ENCODE measurements at regions not wholly inside any gene's neighbourhood (a gene's known extent, or its start where the extent isn't known, plus 50 kb on each side); places are given as distances from the start of the nearest gene placed in this dataset.
"Not testable (repeated sequence)": the region's sequence is repeated elsewhere in the genome, so short reads cannot be mapped to it uniquely, and the experiment has no call there.

DNA sequence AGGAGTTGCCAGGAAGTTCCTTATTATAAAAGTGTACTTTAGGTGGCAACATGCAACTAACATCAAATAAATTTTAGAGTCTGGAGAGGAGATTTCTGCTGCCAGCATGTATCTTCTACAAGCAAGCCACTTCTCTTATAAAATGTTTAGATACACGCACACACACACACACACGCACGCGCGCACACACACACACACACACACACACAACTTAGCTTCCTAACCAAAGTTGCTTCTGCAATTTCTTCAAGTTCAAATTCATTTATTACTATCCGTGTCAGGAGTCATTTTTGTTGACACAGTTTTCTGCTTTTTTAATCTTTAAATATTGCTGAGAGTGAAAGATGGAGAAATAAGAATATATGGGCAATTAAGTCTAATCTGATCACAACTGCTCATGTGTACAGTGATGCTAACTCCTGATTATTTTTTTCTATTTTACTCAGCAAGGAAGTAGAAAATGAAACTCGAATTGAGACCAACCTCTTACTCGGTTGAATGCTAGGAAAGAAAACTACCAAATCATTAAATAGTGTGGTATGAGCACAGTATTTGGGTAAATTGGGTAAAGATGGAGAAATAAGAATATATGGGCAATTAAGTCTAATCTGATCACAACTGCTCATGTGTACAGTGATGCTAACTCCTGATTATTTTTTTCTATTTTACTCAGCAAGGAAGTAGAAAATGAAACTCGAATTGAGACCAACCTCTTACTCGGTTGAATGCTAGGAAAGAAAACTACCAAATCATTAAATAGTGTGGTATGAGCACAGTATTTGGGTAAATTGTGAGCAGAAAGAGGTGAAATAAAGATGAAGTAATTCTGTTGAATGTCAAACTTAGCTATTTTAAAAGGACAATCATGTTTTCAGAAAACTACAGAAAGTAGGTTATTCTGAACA is 554.1 kb upstream of the MBL2 start:
- not testable (repeated sequence) for DNase-seq

DNA sequence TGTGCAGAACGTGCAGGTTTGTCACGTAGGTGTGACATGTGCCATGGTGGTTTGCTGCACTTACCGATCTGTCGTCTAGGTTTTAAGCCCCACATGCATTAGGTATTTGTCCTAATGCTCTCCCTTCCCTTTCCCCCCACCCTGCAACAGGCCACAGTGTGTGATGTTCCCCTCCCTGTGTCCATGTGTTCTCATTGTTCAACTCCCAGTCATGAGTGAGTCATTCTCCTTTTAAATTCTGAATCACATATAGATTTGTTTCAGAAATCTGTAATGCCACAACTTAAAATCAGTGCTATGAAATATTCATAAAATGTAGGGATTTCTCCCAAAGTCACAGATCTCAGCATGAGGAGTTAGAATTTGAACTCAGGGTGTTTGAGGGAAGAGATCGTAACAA is 552.5 kb upstream of the MBL2 start:
- no peak for DNase-seq

DNA sequence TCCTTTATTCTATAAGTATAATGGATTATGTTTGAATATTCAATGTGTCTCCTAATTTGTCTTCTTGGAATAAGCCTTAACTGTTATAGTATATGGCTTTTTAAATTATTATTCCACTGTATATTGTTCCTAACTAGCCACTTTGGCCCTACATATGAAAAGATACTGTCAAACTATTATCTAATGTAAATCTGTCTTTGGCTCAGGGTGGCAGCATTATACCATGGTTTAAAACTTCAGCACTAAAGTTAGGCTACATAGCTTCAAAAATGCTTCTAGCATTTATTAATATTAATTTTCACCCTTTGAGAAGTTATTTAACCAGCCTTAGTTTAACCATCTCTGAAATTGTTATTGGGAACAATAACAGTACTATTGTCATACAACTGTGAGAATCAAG is 543.1 kb upstream of the MBL2 start:
- DNase-seq = no peak

DNA sequence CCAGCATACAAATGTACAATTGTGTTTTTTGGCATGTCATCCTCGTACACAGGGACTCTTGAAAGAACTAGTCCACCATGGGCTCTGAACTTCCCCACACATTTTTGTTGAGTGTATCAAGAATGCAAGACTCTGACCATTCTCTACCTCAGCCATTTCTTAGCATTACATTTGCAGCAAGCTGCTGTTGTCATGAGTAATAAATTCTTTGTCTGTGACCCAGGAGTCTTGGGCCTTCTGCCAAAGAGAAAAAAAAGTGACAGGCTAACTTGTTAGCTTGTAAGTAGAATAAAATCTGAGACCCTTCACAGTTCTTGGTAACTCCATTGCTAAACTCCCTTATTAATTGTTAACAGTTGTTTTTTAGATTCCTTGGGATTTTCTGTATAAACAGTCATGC is 542.3 kb upstream of the MBL2 start:
- DNase-seq = no peak

DNA sequence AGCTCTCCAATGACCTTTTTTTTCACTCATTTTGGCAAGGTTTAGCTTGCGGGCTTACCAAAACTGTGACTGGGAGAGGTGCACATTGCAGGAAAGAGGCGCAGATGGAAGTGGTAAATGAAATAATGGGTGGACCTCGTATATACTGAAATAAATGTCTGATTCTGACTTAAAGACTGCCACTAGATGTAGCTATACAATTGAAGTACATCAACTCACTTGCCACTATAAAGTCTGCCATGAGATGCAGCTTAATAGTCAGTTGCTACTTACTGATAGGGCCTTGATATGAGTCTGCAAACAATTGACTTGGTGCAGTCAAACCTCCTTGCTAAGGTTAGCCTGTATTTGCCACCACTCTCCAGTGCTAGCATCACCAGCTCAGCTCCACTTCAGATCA is 525.9 kb upstream of the MBL2 start:
- DNase-seq = no peak

DNA sequence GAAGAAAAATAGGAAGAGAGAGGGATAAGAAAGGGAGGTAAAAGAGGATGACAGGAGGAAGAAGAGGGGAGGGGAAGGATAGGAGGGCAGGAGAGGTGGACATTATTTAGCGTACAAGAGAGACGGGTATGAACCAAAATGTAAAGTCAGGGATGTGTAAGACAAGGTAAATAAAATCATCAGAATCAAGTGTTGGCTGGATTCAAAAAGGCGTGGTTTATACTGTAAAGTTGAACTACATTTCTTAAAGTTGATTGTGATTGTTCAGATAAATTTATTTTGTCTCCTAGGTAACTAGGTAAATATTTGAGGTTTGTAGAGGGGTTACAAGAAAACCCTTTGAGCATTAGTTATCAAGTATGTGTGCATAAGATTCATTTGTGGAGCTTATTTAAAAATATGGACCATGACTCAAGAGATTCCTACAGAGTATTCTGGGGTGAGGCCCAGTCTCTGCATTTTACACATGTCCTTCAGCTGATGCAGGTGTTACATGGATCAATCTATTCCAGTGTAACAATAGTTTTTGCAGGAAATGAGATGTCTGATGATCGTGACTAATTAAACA is 512.1 kb upstream of the MBL2 start:
- DNase-seq = no peak

DNA sequence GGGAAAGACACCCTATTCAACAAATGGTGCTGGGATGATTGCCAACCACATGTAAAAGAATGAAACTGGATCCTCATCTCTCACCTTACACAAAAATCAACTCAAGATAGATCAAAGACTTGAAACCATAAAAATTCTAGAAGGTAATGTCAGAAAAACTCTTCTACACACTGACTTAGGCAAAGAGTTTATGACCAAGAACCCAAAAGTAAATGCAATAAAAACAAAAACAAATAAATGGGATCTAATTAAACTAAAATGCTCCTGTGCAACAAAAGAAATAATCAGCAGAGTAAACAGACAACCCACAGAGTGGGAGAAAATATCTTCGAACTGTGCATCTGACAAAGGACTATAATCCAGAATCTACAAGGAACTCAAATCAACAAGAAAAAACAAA is 504.2 kb upstream of the MBL2 start:
- DNase-seq = no peak

DNA sequence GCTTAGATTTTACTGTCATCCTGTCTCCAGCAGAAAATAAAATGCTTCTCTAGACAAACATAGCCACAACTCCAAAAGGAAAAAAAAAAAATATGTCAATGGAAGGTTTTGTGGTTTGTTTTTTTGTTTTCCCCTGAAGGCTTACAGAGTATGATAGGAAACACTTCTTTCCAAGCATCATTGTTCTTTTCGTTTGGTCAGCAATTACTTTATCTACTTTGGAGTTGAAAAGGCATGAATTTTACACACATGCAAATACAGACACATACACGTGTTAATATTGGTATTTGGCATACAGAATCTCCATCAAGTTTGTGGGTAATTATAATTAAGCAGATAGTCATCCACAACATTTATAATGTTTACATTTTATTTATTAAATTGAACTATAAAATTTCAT is 496.9 kb upstream of the MBL2 start:
- DNase-seq = no peak

DNA sequence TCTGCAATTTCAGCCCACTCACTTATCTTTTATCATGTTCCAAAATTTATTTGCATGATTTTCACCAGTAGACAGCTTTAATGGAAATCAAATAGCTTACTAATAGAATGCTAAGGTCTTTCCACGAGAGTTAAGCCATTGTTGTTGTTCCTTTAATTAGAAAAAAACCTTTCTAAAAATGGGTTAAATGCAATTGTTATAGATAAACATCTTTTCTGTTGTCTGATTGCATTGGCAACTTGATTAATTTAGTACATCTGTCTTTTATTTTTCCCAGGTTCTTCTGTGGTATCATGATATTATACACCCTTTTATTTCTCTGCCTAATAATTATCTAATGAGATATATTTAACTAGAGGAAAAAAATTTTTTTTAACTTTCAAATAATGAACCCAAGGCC is 487.6 kb upstream of the MBL2 start:
- DNase-seq = no peak

DNA sequence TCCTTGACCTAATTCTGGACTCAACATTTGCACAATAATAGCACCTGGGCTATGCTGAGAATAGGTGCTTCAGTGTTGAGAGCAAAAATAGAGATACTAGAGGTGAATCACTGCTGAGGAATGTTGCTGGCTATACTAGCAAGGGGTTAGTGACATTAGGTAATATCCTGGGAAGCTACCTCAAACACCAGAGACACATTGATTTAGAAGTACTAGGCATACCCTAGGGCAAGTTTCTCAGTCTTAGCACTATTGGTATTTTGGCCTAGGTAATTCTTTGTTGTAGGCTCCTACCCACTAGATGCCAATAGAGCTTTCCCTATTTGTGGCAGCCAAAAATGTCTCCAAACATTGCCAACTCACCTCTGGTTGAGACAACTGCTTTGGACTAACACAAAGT is 484.0 kb upstream of the MBL2 start:
- no peak for DNase-seq

DNA sequence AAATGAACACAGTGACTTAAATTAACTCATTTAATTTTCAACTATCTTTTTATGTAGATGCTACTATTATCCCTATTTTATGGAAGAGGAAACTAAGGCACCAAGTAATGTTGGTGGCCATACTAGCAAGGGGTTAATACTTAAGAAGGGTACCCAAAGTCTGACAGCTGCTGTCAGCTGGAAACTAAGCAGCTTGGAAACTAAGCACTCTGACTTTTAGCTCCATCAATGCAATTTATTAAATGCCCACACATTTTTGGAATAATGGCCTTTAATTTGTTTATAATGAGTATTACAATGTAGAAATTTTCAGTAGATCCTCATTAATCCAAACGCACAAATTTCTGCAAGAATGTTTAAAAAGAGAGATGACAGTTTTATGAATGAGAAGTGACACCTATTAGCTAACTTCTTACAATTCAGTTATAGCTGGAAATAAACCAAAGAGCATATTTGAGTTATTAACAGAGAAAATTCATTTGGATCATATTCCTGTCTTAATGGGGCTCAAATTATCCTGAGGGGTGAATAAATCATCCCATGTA is 483.1 kb upstream of the MBL2 start:
- no peak for DNase-seq

DNA sequence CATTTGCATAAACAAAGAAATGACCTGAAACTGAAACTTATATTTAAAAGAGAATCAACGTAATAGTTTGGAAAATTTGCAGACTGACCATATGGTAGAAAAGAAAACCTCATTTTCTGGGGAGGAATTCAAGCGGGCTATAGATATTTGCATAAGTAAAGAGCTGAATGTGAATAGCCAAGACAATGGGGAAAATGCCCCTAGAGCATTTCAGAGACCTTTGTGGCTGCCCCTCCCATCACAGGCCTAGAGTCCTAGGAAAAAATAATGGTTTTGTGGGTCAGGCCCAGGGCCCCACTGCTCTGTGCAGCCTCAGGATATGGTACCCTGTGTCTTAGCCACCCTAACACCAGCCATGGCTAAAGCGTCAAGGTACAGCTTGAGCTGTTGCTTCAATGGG is 480.6 kb upstream of the MBL2 start:
- DNase-seq = no peak

DNA sequence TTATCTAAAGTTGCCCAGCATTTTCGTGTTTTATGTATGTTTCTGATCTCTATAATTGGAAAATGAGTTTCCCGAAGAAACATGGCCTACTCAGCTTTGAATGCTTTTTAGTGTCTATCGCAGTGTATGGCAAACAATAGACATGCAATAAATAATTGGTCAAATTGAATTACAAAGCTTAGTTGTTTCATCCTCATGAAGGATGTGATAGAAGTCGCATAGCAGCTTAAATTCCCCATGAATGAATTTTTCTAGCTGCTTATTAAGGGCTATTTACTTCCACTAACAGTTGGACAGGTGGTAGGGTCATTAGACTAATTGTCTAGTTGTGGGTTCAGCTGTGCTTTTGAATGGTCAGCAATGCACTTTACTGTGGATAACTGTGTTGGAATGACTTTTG is 467.3 kb upstream of the MBL2 start:
- DNase-seq = no peak

DNA sequence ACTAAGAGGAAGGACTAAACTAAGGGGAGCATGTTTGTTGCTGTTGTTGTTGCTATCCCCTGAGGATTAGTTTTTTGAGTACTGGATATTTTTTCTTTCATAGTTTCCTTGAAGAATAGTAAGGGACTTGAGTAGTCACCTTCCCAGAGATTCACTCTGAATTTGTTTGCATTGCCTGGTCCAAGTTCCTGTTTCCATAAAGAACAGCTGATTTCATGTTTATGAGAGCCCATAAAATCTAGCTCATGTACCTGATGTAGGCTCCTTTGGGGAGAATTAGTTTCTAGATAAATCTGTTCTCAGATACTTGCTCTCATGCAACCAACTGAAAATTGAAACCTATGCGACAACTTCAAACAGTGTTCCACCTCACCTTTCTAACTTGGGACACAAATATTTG is 464.4 kb upstream of the MBL2 start:
- no peak for DNase-seq

DNA sequence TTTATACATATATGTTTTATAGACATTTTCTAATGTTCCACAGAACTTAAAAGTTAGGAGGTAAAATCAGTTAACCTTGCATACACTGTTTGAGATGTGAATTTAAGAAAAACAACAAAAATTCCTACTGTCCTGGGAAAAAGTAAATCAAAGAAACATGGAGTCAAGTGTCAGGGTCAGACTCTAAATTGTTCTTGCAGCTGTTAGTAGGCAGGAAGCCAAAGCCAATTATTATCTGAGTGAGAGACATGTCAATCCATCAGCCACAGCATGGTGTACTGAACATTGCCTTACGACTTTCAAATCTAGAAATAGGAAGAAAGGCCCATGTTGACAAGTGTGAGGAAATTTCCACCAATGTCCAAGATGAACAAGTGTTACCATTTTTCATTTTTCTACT is 461.2 kb upstream of the MBL2 start:
- no peak for DNase-seq

DNA sequence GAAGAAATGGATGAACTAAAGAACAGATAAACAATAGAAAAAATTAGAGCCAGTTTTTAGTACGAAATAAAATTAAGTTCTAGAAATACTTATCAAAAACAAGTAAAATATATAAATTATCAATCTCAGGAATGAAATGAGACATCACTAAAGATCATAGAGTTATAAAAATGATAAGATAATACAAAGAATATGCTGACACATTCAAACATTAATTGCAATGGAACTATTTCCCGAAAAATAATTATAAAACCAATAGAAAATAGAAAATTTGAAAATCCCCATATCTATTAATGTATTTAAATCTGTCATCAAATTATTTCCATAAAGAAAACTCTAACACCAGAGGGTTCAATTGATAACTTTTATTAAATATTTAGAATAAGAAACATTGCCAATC is 458.1 kb upstream of the MBL2 start:
- no peak for DNase-seq

DNA sequence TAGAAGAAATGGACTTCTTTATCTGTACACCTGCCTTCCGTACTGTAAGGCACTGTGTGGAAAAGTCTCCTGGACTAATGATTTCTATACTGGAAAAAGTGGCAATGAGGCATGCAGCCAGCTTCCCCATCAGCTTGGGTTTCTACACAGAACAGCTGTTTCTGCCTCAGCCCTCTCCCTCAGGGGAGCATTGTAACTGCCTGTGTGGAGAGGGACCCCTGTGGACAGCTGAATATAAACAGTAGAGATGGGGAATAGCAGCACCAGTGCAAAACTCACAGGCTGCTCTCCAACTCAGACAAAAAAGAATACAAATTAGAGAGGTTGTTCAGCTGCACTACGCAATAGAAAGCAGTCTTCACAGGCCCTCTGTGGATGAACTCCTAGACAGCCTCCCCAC is 451.3 kb upstream of the MBL2 start:
- DNase-seq = no peak

DNA sequence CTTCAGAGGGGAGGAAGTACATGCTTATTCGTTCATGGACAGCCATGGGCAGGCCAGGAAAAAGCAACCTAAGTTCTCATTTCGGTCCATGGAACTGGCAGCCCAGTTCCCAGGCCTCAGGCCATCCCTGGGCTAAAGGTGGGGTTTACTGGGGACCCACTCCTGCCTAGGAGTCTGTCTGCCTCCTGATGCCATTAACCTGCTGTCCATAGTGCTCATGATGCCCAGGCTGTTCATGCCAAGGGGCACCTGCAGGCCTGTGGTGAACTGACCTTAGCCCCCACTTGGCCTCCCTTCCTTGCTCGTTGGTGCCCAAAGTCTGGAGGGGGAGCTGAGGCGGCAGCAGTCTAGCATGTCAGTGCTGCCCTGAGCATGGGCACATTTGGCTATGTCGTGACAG is 450.2 kb upstream of the MBL2 start:
- DNase-seq = no peak

DNA sequence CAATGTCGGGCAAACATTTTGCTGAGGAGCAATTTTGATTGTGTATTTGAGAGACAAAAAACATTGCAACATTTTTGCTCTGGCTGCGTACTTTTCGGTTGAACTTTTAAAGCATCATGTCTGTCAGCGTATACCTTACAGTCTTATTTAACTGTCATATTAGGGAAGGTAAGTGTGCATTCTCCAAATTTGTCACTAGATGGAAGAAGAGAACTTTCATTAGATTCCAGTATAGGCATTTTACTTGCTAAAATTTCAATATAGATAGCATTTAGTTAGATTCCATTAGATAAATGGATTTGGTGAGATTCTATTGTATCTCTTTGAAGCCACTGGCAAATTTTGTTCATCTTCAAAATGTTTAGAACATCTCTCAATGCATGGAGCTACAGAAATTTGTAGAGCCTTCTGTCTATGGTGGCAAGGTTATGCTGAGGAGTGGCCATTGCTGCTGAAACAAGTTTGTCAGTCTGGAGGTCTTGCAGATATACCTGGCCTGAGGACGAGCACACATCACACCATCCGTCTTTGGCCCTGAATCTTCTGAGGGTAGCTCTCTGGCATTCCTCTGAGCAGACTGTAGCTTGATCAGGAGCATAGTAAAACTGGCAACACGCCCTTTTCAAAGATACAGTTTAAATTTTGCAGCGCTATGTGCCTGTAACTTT is 437.5 kb upstream of the MBL2 start:
- no peak for DNase-seq

DNA sequence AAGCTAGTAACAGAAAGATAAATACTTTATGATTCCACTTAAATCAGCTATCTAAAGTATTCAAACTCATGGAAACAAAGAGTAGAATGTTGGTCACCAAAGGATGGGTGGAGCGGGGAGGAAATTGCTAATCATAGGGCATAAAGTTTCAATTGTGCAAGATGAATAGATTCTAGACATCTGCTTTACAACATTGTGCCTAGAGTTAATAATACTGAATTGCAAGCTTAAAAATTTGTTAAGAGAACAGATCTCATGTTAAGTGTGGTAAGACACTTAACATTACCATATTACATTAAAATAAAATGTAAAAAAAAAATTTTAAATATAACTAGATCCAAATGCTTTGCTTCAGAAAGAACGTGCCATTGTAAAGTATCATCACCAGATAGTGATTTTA is 411.1 kb upstream of the MBL2 start:
- DNase-seq = no peak

DNA sequence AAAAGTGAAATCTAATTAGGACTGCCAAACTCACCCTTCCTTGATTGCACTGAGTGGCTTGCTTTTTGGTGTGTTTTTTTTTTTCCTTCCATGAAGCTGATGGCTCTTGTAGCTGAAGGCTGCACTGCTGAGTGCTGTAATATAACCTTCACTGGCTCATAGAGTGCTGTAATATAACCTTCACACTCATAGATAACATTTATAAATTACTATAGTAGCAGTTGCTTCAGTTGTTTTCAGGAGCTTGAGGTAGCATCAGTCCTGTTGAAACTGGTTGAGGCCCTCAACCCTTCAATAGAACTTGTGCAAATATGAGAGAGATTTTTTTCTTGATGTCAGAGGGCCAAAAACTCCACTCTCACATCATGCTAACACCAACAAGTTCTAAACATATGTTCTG is 404.9 kb upstream of the MBL2 start:
- no peak for DNase-seq

DNA sequence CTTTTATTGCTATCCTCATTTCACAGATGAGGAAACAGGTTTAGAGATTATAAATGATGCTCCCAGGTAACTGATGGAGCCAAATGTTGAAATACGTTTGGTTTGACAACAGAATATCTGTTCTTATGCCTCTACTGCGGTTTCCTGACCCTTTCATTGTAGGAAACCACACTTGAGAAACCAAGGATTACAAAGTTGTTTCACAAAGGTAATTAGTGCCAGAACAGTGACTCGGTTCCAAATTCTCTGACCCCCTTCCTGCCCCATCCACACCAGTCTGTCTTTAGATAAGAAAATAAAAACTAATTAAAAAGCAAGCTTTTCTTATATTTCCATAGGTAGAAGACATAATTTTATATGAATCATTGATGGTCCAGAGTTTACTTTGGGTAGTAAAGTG is 393.7 kb upstream of the MBL2 start:
- no peak for DNase-seq

DNA sequence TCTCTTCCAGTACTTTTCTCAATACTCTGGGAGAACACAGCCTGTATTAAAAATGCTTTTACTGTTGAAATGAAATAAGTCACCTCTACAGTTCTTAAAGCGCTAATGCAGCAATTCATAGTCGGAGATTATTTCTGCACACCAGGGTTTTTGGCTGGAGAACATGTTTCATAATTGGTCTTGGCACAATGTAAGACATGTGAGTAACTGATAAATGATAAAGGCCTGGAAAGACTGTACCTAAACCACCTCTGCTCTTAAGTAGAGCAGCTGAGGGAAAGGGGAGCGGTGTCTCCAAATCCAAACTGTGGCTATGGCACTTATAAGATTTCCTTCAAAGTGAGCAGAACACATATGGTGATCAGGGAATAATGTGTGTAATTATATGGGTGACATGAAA is 390.3 kb upstream of the MBL2 start:
- no peak for DNase-seq

DNA sequence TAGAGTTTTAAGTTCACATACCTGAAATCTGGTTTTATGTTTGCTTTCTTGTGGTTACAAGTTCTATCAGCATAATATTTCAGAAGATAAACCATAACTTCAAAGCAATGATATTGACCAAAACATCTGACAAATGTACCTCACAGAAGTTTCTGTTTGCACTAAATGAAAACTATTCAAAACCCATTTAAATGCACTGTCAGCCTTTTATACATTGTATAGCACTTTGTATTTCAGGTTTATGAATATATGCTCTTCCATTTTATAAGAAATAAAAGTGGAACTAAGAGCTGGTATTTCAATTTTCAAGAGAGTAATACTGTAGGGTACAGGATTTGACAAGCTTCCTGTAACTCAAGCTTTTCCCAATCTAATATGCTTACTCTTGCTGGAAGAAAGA is 388.6 kb upstream of the MBL2 start:
- DNase-seq = no peak

Data from CD4-positive, alpha-beta T cell treated with Interleukin-15 for 1 hour (primary cell).